ENCODE measurements at regions not wholly inside any gene's neighbourhood (a gene's known extent, or its start where the extent isn't known, plus 50 kb on each side); places are given as distances from the start of the nearest gene placed in this dataset.
"Not testable (repeated sequence)": the region's sequence is repeated elsewhere in the genome, so short reads cannot be mapped to it uniquely, and the experiment has no call there.

- Histone ChIP-seq H3K4me3 (no peak overlapping the region), H3K4me1 (no peaks in the 10 kb centered on the region), H3K27ac (no peak overlapping the region), H3K27me3 (no peaks in the 10 kb centered on the region), H3K9me3 (no peaks in the 10 kb centered on the region), H3K36me3 (no peaks in the 10 kb centered on the region)
- no peak for TF ChIP-seq POLR2A (IDR thresholded peaks at IDR 0.05)
- TF ChIP-seq CTCF (IDR thresholded peaks at IDR 0.05) = no peak
- TF ChIP-seq POLR2AphosphoS5 (IDR thresholded peaks at IDR 0.05) = no peak
- TF ChIP-seq EP300 (IDR thresholded peaks at IDR 0.05) = no peak
- DNase-seq = no peak
- 58 to 77% methylated on average over 1 of the region's 1 CpG for WGBS, 2 donors
- intact Hi-C loops (cut with DNase I) = no loop called here
Measured at GRCh38 chr14:83006121-83006670, 1472.5 kb upstream of the SEL1L start.

GRCh38 chr14:83007052-83007451 lies 1473.4 kb upstream of the SEL1L start:
- 96 to 99% methylated on average over 7 of the region's 7 CpGs for WGBS, 2 donors
- not testable (repeated sequence) for H3K27ac ChIP-seq

GRCh38 chr14:83007641-83008225 lies 1474.1 kb upstream of the SEL1L start:
- no peak for TF ChIP-seq CTCF (IDR thresholded peaks at IDR 0.05)
- no peak for TF ChIP-seq POLR2AphosphoS5 (IDR thresholded peaks at IDR 0.05)
- TF ChIP-seq POLR2A (IDR thresholded peaks at IDR 0.05) = no peak
- no peak for TF ChIP-seq EP300 (IDR thresholded peaks at IDR 0.05)
- intact Hi-C loops (cut with DNase I) = no loop called here

More at GRCh38 chr14:83007052-83007451, 1473.4 kb upstream of the SEL1L start:
- H3K4me1 ChIP-seq; H3K9me3 ChIP-seq; DNase-seq; H3K27me3 ChIP-seq; H3K4me3 ChIP-seq; H3K36me3 ChIP-seq; intact Hi-C loops (cut with DNase I): not testable (repeated sequence)

GRCh38 chr14:83017296-83017695 lies 1483.6 kb upstream of the SEL1L start:
- no peak for DNase-seq
- H3K27ac ChIP-seq = no peak overlapping the region
- 62 to 76% methylated on average over 5 of the region's 5 CpGs for WGBS, 2 donors
- intact Hi-C loops (cut with DNase I) = no loop called here
- TF ChIP-seq EP300 (IDR thresholded peaks at IDR 0.05) (no peak), POLR2AphosphoS5 (IDR thresholded peaks at IDR 0.05) (no peak), POLR2A (IDR thresholded peaks at IDR 0.05) (no peak), CTCF (IDR thresholded peaks at IDR 0.05) (no peak)
- H3K9me3 ChIP-seq = no peaks in the 10 kb centered on the region
- no peaks in the 10 kb centered on the region for H3K36me3 ChIP-seq
- no peaks in the 10 kb centered on the region for H3K4me1 ChIP-seq
- H3K27me3 ChIP-seq = no peaks in the 10 kb centered on the region
- no peak overlapping the region for H3K4me3 ChIP-seq

More at GRCh38 chr14:83007641-83008225, 1474.1 kb upstream of the SEL1L start:
- Histone ChIP-seq H3K4me3 (no peak overlapping the region), H3K36me3 (no peaks in the 10 kb centered on the region), H3K4me1 (no peaks in the 10 kb centered on the region), H3K27me3 (no peaks in the 10 kb centered on the region), H3K9me3 (no peaks in the 10 kb centered on the region), H3K27ac (no peak overlapping the region)
- no peak for DNase-seq
- WGBS, 2 donors = 85% methylated on average over 1 of the region's 1 CpG

GRCh38 chr14:83019744-83020414 lies 1486.2 kb upstream of the SEL1L start:
- 43 to 75% methylated on average over 3 of the region's 3 CpGs for whole genome bisulfite sequencing, 2 donors

More at GRCh38 chr14:83019744-83020414, 1486.2 kb upstream of the SEL1L start:
- no peaks in the 10 kb centered on the region for H3K27me3 ChIP-seq
- no peaks in the 10 kb centered on the region for H3K36me3 ChIP-seq
- no peak overlapping the region for H3K4me3 ChIP-seq
- TF ChIP-seq POLR2AphosphoS5 (IDR thresholded peaks at IDR 0.05) (no peak), EP300 (IDR thresholded peaks at IDR 0.05) (no peak), POLR2A (IDR thresholded peaks at IDR 0.05) (no peak), CTCF (IDR thresholded peaks at IDR 0.05) (no peak)
- no peak overlapping the region for H3K27ac ChIP-seq
- H3K9me3 ChIP-seq = no peaks in the 10 kb centered on the region
- H3K4me1 ChIP-seq = no peaks in the 10 kb centered on the region
- DNase-seq = no peak
- intact Hi-C loops (cut with DNase I) = no loop called here

Measured in sigmoid colon (tissue), 6 donors.